Gastrocnemius medialis (tissue), 4 donors: ENCODE measurements at regions not wholly inside any gene's neighbourhood (a gene's known extent, or its start where the extent isn't known, plus 50 kb on each side); places are given as distances from the start of the nearest gene placed in this dataset.

Source experiments
- CTCF ChIP-seq, 5 experiments: fragments of 450-650 bp in 3 of 5; fragments of 200-600 bp in 2 of 5; sonication (generic) in 2 of 5; IDR thresholded peaks in 4 of 5; conservative IDR thresholded peaks in 1 of 5; 1 replicate in 4 of 5; 2 replicates in 1 of 5; pipeline ENCODE4 v1.5.1; 2016 to 2019; ENCODE audit warnings: antibody characterized with exemption in 5 of 5, mild to moderate bottlenecking in 3 of 5, moderate library complexity in 3 of 5
- POLR2A ChIP-seq, 2 donors: fragments of 450-650 bp; IDR thresholded peaks; one replicate each; pipeline ENCODE4 v1.6.1; 2017; ENCODE audit warnings: antibody characterized with exemption in 2 of 2, mild to moderate bottlenecking in 2 of 2, moderate library complexity in 2 of 2

GRCh38 chr9:4424891-4425290 is 65.4 kb upstream of the SLC1A1 start:
- TF ChIP-seq POLR2A (IDR thresholded peaks at IDR 0.05) (no peak), CTCF (IDR thresholded peaks at IDR 0.05 in 4 of 5, conservative IDR thresholded peaks at IDR 0.05 in 1 of 5) (no peak)
